SW 1271 (cell line): ENCODE measurements at regions not wholly inside any gene's neighbourhood (a gene's known extent, or its start where the extent isn't known, plus 50 kb on each side); places are given as distances from the start of the nearest gene placed in this dataset.

Source experiments
- DNase-seq, 2 experiments: peaks; one replicate each; lab custom pipeline; 2025; lab: John Stamatoyannopoulos, UW

GRCh38 chr9:78605041-78606000, 308.4 kb downstream of the PSAT1 start:
- DNase-seq: no peak

- no peak for DNase-seq
Measured at GRCh38 chr9:78606001-78606379, 309.1 kb downstream of the PSAT1 start.

- no peak for DNase-seq
Measured at GRCh38 chr9:78607853-78608252, 310.9 kb downstream of the PSAT1 start.

- no peak for DNase-seq
Measured at GRCh38 chr9:78609450-78609849, 312.5 kb downstream of the PSAT1 start.

- no peak for DNase-seq
Measured at GRCh38 chr9:78612091-78612490, 315.2 kb downstream of the PSAT1 start.

GRCh38 chr9:78613006-78613405, 316.1 kb downstream of the PSAT1 start:
- no peak for DNase-seq

GRCh38 chr9:78614892-78615291, 318.0 kb downstream of the PSAT1 start:
- no peak for DNase-seq

GRCh38 chr9:78615372-78615771, 318.4 kb downstream of the PSAT1 start:
- no peak for DNase-seq

GRCh38 chr9:78618735-78619134, 321.8 kb downstream of the PSAT1 start:
- no peak for DNase-seq

GRCh38 chr9:78620303-78620702, 323.4 kb downstream of the PSAT1 start:
- no peak for DNase-seq

- no peak for DNase-seq
Measured at GRCh38 chr9:78620764-78621163, 323.8 kb downstream of the PSAT1 start.

- no peak for DNase-seq
Measured at GRCh38 chr9:78622126-78622525, 325.2 kb downstream of the PSAT1 start.

- no peak for DNase-seq
Measured at GRCh38 chr9:78626971-78627370, 330.0 kb downstream of the PSAT1 start.

- no peak for DNase-seq
Measured at GRCh38 chr9:78630966-78631365, 334.0 kb downstream of the PSAT1 start.

GRCh38 chr9:78640728-78641127, 343.8 kb downstream of the PSAT1 start:
- no peak for DNase-seq

- no peak for DNase-seq
Measured at GRCh38 chr9:78644359-78644758, 347.4 kb downstream of the PSAT1 start.

- no peak for DNase-seq
Measured at GRCh38 chr9:78654324-78654723, 357.4 kb downstream of the PSAT1 start.

- no peak for DNase-seq
Measured at GRCh38 chr9:78663369-78663768, 366.4 kb downstream of the PSAT1 start.

GRCh38 chr9:78664370-78664769, 367.4 kb downstream of the PSAT1 start:
- no peak for DNase-seq

- DNase-seq: no peak
Measured at GRCh38 chr9:78666818-78667414, 370.0 kb downstream of the PSAT1 start.

GRCh38 chr9:78668148-78668832, 371.4 kb downstream of the PSAT1 start:
- DNase-seq: peak in 1 of 2 experiments; percentile 15

- DNase-seq: no peak
Measured at GRCh38 chr9:78669591-78669990, 372.7 kb downstream of the PSAT1 start.

GRCh38 chr9:78671785-78672184, 374.9 kb downstream of the PSAT1 start:
- DNase-seq: no peak
